Psoas muscle (tissue), 7 donors: ENCODE measurements at regions not wholly inside any gene's neighbourhood (a gene's known extent, or its start where the extent isn't known, plus 50 kb on each side); places are given as distances from the start of the nearest gene placed in this dataset.

ENCODE experiments used
- ATAC-seq, 4 donors: fragments of 200-7000 bp; cut with Tn5 transposase; one replicate each; pipeline ENCODE4 v1.9.1; 2020; ENCODE audit warnings: moderate library complexity in 3 of 4, mild to moderate bottlenecking in 2 of 4
- DNase-seq, 2 donors: peaks; one replicate each; pipeline ENCODE4 v3.0.0-alpha.2; 2020
- H3K27ac ChIP-seq: fragments of 200-600 bp; one replicate; pipeline ENCODE4 v1.8.0; 2022
- H3K27me3 ChIP-seq, 3 donors: fragments of 200-600 bp in 1 of 3; one replicate each; pipeline versions ENCODE4 v1.6.1 to v1.8.0; 2013 to 2022; ENCODE audit warnings: low read length in 2 of 3, mild to moderate bottlenecking in 2 of 3, moderate library complexity in 1 of 3; ENCODE audit not compliant: insufficient read depth in 3 of 3
- H3K36me3 ChIP-seq, 2 donors: fragments of 200-600 bp in 1 of 2; one replicate each; pipeline versions ENCODE4 v1.6.1 to v1.8.0; 2013 to 2022; ENCODE audit warnings: low read depth in 1 of 2, mild to moderate bottlenecking in 1 of 2, moderate library complexity in 1 of 2; ENCODE audit not compliant: insufficient read depth in 1 of 2
- H3K4me1 ChIP-seq: fragments of 200-600 bp; one replicate; pipeline ENCODE4 v1.8.0; 2022
- H3K4me3 ChIP-seq: fragments of 200-600 bp; one replicate; pipeline ENCODE4 v1.8.0; 2022; ENCODE audit warnings: mild to moderate bottlenecking
- H3K9me3 ChIP-seq: fragments of 200-600 bp; one replicate; pipeline ENCODE4 v1.8.0; 2022
- WGBS, 3 donors: extraction: QIAGEN DNeasy Blood & Tissue Kit; methylation state at CpG; one replicate each; pipeline versions ENCODE4 v1.1.6 to v1.1.7; 2013; 5-methylcytosine and 5-hydroxymethylcytosine counted together
- intact Hi-C, 2 donors: fragments of 100-400 bp; cut with DNase I; formaldehyde crosslinking; loops; one replicate each; pipeline versions ENCODE4 v1.11.0 to v1.14.2; 2022
- TF ChIP-seq, protein P1 (sequence below): fragments of 200-600 bp; IDR thresholded peaks from one replicate; pipeline ENCODE4 v1.8.0; 2022; ENCODE audit warnings: antibody characterized with exemption
- donor health status: healthy with polysubstance abuse.
- donor health status: DM: no; HTN: no; CAD: no; lungs with moderate emphysema.
- donor health status: Bipolar disorder and iron deficiency.
- donor health status: healthy.
- donor health status: DM: yes; HTN: yes; CAD: no.
- donor health status: DM: no; HTN: no; CAD: no.
- donor health status: DM: yes; HTN: yes; CAD: no.

DNA sequence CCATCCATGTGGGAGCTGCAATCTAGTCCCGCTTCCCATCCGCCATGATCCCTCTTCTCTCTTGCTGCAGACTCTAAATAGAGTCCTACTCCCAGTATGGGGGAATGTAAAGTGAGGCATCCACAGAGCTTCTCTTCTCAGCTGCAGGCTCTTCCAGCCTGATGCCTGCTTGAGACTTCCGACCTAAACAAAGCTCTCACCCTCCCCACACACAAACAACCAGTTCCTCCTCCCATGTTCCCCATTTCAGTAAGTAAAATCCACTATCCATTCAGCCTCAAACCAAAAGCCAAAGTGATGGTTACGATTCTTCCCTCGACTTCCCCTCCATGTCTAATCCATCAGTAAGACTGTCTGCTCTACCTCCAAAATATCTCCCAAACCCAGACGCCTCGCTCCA lies 108.2 kb upstream of the NFE2L3 start:
- Histone ChIP-seq H3K4me1 (no peaks in the 10 kb centered on the region), H3K27ac (no peak overlapping the region), H3K4me3 (no peak overlapping the region), H3K36me3 (no peaks in the 10 kb centered on the region), H3K9me3 (no peaks in the 10 kb centered on the region), H3K27me3 (peaks cover 0 to 14% (median 0%) of the 10 kb centered on the region in 3 donors)
- ATAC-seq: no peak
- TF ChIP-seq, protein P1, sequence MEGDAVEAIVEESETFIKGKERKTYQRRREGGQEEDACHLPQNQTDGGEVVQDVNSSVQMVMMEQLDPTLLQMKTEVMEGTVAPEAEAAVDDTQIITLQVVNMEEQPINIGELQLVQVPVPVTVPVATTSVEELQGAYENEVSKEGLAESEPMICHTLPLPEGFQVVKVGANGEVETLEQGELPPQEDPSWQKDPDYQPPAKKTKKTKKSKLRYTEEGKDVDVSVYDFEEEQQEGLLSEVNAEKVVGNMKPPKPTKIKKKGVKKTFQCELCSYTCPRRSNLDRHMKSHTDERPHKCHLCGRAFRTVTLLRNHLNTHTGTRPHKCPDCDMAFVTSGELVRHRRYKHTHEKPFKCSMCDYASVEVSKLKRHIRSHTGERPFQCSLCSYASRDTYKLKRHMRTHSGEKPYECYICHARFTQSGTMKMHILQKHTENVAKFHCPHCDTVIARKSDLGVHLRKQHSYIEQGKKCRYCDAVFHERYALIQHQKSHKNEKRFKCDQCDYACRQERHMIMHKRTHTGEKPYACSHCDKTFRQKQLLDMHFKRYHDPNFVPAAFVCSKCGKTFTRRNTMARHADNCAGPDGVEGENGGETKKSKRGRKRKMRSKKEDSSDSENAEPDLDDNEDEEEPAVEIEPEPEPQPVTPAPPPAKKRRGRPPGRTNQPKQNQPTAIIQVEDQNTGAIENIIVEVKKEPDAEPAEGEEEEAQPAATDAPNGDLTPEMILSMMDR: no peak
- intact Hi-C loops: no loop called here
- 89 to 95% (median 93%) methylated on average over 7 of the region's 7 CpGs for WGBS, 3 donors
- DNase-seq: no peak

DNA sequence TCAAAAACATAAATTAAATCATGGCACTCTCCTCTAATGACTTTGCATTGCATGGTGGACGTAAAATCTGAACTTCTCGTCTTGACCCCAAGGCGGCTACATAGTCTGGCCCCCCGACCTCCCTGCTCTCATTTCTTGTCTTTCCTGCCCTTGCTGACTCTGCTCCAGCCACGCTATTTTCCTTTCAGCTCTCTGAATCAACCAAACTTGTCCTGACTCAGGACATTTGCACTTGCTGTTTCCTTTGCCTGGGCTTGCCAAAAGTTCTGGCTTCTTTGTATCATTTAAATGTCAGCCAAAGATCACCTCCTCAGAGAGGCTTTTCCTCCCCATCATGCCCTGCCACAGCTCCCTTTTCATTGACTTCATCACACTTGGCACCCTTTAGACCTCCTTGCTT lies 107.7 kb upstream of the NFE2L3 start:
- intact Hi-C loops: no loop called here
- H3K4me1 ChIP-seq: no peaks in the 10 kb centered on the region
- no peak overlapping the region for H3K27ac ChIP-seq
- ATAC-seq (no peak), DNase-seq (no peak)
- H3K9me3 ChIP-seq: no peaks in the 10 kb centered on the region
- TF ChIP-seq, protein P1: no peak
- H3K27me3 ChIP-seq: peaks cover 0 to 14% (median 0%) of the 10 kb centered on the region in 3 donors
- no peaks in the 10 kb centered on the region for H3K36me3 ChIP-seq
- WGBS, 3 donors: 67 to 73% (median 73%) methylated on average over 5 of the region's 5 CpGs
- no peak overlapping the region for H3K4me3 ChIP-seq

DNA sequence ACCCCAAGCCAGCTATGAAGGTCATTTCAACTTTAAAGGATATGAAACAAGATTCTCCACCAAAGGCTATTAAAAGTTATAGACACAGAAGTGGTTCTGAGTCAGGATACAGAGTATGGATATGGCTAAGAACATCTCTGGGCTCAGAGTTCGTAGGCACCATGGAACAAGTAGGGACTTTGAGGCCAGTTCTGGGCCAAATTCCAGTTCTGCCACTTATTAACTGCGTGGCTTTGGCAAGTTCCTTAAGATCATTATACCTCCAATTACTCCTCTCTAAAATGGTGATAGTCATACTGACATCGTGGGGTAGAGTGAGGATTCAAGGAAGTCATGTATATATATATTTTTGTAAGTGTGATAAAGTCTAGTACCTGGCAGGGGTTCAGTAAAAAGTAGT lies 105.8 kb upstream of the NFE2L3 start:
- no peak overlapping the region for H3K4me3 ChIP-seq
- no peaks in the 10 kb centered on the region for H3K36me3 ChIP-seq
- H3K27me3 ChIP-seq: peaks cover 0 to 6% (median 3%) of the 10 kb centered on the region in 3 donors
- H3K9me3 ChIP-seq: no peaks in the 10 kb centered on the region
- 52 to 69% (median 54%) methylated on average over 3 of the region's 3 CpGs for WGBS, 3 donors
- H3K4me1 ChIP-seq: no peaks in the 10 kb centered on the region
- DNase-seq: no peak
- ATAC-seq: no peak
- H3K27ac ChIP-seq: no peak overlapping the region
- TF ChIP-seq, protein P1: no peak
- intact Hi-C loops: no loop called here

DNA sequence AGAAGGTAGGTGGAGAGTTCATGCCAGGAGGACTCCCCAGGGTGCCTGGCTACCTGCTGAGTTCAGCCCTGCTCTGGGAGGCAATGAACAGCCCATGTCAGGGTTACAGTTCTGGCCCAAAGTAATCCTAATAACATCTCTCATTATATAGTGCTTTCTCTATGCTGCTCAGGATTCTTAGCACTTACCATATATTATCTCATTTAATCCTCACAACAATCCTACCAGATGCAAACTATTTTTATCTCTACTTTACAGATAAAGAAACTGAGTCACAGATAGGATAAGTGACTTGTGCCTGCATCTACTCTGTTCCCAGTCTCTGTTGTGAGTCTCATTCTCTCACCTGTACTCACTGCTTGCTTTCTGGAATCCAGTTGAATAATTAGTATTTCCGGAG lies 105.1 kb upstream of the NFE2L3 start:
- H3K4me3 ChIP-seq: no peak overlapping the region
- TF ChIP-seq, protein P1: no peak

DNA sequence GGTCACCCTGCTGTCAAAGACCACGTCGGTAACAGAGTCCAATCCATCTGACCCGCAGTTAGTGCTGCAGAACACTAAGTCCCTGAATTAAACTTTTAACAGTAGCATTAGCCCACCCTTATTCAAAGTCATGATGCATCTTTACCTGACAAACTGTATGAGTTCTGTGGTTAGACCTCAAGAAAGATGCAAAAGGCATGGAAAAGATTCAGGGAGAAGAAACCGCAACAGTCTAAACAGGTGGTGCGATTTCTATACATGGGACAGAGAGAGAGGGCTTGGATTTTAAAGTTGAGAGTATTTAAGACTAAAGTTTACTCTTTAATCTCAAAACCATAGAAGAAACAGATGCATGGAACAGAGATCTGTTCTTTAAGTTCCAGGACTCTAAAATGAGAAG lies 103.3 kb upstream of the NFE2L3 start:
- Histone ChIP-seq H3K27me3 (peaks cover 0 to 14% (median 3%) of the 10 kb centered on the region in 3 donors), H3K27ac (no peak overlapping the region), H3K36me3 (no peaks in the 10 kb centered on the region), H3K4me1 (no peaks in the 10 kb centered on the region), H3K4me3 (no peak overlapping the region), H3K9me3 (peaks cover 7% of the 10 kb centered on the region)
- intact Hi-C loops: no loop called here
- DNase-seq (no peak), ATAC-seq (no peak)
- 86 to 90% (median 88%) methylated on average over 5 of the region's 5 CpGs for WGBS, 3 donors
- TF ChIP-seq, protein P1: no peak

More for the DNA sequence above, 105.1 kb upstream of the NFE2L3 start:
- Histone ChIP-seq H3K27me3 (peaks cover 0 to 12% (median 3%) of the 10 kb centered on the region in 3 donors), H3K9me3 (no peaks in the 10 kb centered on the region), H3K36me3 (no peaks in the 10 kb centered on the region), H3K4me1 (no peaks in the 10 kb centered on the region), H3K27ac (no peak overlapping the region)
- intact Hi-C loops: no loop called here
- ATAC-seq: no peak
- DNase-seq: no peak
- WGBS, 3 donors: 85 to 97% (median 94%) methylated on average over 1 of the region's 1 CpG
